GM19468 (cell line): ENCODE measurements at regions not wholly inside any gene's neighbourhood (a gene's known extent, or its start where the extent isn't known, plus 50 kb on each side); places are given as distances from the start of the nearest gene placed in this dataset.

Experiments
- ATAC-seq: cut with Tn5 transposase; IDR thresholded peaks from one replicate; pipeline ENCODE4 v1.9.1; 2021; ENCODE audit warnings: mild to moderate bottlenecking, moderate library complexity, moderate number of reproducible peaks; ENCODE audit not compliant: unreplicated experiment; ENCODE audit errors: extremely low read depth

- ATAC-seq, result no peak
These were observed 744.4 kb upstream of the FANCL start for GRCh38 chr2:58985541-58985940.

GRCh38 chr2:58984731-58985130 lies 743.6 kb upstream of the FANCL start:
- ATAC-seq, result no peak

GRCh38 chr2:58983111-58983510 lies 742.0 kb upstream of the FANCL start:
- no peak for ATAC-seq

DNA sequence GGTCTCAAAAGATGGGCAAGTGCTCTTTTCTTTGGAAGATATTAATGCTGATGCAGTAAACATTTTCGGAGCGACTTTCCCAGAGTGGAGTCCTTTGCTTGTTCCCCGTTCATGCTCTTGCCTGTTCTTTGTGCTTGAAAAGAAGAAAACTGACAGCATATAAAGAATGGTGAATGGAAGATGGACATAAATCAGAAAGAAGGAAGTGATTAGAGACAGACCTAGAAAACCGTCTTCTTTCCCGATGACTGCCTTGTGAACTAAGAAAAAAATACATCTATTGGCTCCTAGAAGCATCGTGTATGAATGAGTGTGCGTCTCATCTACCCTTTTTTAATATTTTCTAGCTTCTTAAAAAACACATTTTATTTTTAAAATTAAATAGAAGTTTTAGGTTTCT lies 740.1 kb upstream of the FANCL start:
- no peak for ATAC-seq

GRCh38 chr2:58976375-58977071 lies 735.4 kb upstream of the FANCL start:
- ATAC-seq, result no peak

DNA sequence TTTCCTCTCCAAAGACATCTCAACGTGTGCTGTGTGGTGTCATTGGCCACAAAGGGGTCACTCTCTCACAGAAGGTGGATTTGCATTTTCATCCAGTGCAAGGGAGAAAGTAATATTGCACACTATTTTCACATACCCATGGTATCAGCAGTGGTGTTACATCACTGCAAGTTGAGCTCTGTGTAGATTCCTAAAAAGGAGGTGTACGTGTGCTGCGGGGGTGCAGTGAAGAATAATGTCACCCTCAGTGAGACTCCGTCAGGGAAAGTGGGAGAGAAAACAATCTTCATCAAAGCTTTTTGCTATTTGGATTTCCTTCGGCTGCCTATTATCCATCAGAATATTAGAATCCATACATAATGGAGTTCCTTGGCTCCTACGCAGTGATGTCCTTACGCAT lies 733.8 kb upstream of the FANCL start:
- ATAC-seq, result no peak

DNA sequence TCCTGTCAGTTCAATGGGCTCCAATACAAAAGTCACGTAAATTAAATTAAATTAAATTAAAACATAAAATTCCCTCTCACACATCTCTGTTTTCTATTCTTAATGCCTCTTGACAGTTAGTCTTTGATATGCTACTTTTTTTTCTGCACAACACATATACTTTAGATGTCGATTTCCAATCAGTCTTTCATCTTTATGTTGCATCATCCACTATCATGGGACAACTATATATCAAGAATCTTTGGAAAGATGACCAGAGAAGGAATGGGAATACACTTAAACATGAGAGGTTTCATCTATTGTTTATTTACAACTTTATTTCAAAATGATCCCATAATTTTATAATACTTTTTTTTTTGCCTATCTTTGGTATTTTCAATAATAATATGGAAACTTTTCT lies 733.3 kb upstream of the FANCL start:
- ATAC-seq, result no peak

DNA sequence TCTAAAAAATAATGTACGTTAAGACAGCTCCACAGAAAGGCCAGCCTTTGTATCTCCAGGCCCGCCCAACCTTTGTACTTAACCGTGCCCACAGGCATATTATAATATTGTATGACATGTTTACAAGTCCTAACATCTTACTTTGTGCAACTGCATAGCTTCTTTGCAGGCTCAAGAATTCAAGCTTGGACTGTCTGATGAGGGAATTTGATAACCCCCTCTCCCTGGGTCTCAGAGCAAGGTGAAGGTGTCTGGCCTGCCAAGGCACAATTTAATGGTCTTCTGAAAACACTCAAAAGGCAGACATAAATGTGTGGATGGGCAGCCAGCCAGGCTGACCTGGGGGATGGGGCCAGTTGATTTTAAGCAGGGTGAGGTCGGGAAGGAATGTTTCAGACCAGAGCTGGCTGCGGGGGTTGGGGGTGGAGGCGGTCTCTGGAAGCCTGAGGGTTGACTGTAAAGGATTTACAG lies 732.7 kb upstream of the FANCL start:
- ATAC-seq, result no peak

- ATAC-seq, result no peak
These were observed 731.6 kb upstream of the FANCL start for GRCh38 chr2:58972737-58973136.

GRCh38 chr2:58971511-58972360 lies 730.6 kb upstream of the FANCL start:
- no peak for ATAC-seq

- no peak for ATAC-seq
These were observed 729.2 kb upstream of the FANCL start for GRCh38 chr2:58970365-58970764.

- no peak for ATAC-seq
These were observed 727.8 kb upstream of the FANCL start for GRCh38 chr2:58968885-58969284.

DNA sequence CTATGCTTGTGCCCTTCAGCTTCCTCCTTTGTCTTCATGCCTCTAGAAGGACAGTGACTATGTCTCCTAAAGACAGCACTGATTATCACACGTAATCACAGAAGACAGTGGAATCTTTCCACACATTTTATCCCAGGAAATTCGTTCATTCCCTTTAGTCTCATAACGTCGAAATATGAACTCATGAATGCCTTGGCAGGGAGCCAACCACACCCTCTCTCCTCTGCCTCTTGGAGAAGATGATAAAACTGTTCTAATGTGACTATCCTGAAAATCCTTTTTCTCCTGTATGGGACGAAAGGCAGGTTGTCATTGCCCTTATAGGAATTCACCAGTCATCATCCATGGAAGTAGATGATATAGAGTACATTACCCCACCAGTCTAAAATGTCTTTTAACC lies 726.6 kb upstream of the FANCL start:
- ATAC-seq, result no peak

GRCh38 chr2:58965602-58966001 lies 724.5 kb upstream of the FANCL start:
- ATAC-seq, result no peak

- no peak for ATAC-seq
These were observed 718.9 kb upstream of the FANCL start for GRCh38 chr2:58959996-58960395.

- no peak for ATAC-seq
These were observed 716.2 kb upstream of the FANCL start for GRCh38 chr2:58957188-58957840.

DNA sequence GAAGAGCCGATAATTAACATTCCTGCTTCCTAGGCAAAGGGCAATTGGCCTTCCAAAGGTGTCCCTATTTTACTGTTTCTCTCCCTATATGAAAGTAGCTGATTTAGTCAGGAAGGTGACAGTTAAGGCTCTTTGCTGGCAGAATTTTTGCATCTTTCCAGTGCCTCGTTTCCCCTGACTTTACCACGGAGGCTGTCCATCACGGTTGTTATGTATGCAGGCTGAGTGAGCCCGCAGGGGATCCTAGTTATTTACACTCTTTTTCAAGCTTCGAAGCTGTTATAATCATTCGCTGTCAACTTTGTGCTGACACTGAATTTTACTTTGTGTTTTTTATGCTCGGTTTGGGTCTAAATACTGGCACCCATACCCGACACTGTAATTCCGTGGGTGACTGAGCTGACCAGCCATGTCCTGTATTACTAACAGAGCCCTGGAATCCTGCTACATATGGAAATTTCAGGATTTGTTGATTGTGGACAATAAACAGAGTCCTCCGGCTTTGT lies 713.8 kb upstream of the FANCL start:
- ATAC-seq, result no peak

- no peak for ATAC-seq
These were observed 710.6 kb upstream of the FANCL start for GRCh38 chr2:58951722-58952121.

DNA sequence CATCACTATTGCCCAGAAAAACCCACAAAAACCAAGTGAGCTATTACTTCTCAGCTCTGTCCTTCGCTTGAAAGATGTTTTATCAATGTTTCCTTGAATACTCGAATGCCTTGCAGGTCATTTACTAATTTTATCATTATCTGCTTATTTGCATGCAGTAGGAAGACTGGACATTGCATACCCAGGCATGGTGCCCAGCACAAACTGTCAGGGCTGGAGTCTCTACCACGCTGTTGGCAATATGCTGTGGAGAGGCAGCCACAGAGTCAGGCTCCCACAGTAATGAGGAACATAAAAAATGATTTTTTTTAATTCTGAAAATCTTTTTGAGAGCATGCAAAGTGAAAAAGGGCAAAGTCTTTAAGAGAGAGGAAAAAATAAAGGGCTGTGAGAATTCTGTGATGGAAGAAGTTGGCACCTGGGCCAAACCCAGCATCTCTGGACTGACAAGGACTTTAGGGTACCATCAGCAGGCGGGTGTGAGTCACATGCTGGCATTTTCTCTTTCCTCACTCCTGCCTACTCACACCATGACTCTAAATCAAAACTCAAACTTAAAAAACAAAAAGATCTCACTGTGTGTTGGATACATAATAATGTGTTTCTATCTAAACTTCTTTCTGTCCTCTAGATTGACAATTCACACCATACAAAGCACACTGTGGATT lies 709.8 kb upstream of the FANCL start:
- ATAC-seq, result no peak

- ATAC-seq, result no peak
These were observed 698.3 kb upstream of the FANCL start for GRCh38 chr2:58939388-58939787.
